Pancreas (tissue), 10 donors: ENCODE measurements at regions not wholly inside any gene's neighbourhood (a gene's known extent, or its start where the extent isn't known, plus 50 kb on each side); places are given as distances from the start of the nearest gene placed in this dataset.
"Not testable (repeated sequence)": the region's sequence is repeated elsewhere in the genome, so short reads cannot be mapped to it uniquely, and the experiment has no call there.

Experiments
- ATAC-seq, 4 donors: fragments of 200-7000 bp; cut with Tn5 transposase; one replicate each; pipeline versions ENCODE4 v1.8.0 to v1.9.1; 2020; ENCODE audit warnings: mild to moderate bottlenecking in 4 of 4, moderate library complexity in 4 of 4
- DNase-seq, 6 donors: peaks; one replicate each; pipeline ENCODE4 v3.0.0-alpha.2; 2020
- FAIRE-seq: peaks from 2 replicates; lab custom pipeline; 2012; peaks lifted over from hg19 to GRCh38; lab: Jason Lieb, UNC
- H3K27ac ChIP-seq, 4 donors: fragments of 200-600 bp; sonication (generic); 1 replicate in 3 of 4; 2 replicates in 1 of 4; pipeline versions ENCODE4 v1.5.0 to v1.8.0; 2020
- H3K27me3 ChIP-seq, 4 donors: fragments of 200-600 bp; one replicate each; pipeline ENCODE4 v1.8.0; 2021
- H3K36me3 ChIP-seq, 3 donors: fragments of 200-600 bp; sonication (generic) in 1 of 3; one replicate each; pipeline versions ENCODE4 v1.5.0 to v1.8.0; 2020 to 2021
- H3K4me1 ChIP-seq, 3 donors: fragments of 200-600 bp; one replicate each; pipeline ENCODE4 v1.8.0; 2021
- H3K4me3 ChIP-seq, 4 donors: fragments of 200-600 bp; sonication (generic) in 2 of 4; one replicate each; pipeline versions ENCODE4 v1.5.0 to v1.8.0; 2020 to 2021
- H3K9me3 ChIP-seq, 4 donors: fragments of 200-600 bp; one replicate each; pipeline ENCODE4 v1.8.0; 2021
- CTCF ChIP-seq, 4 donors: fragments of 200-600 bp; sonication (generic) in 3 of 4; IDR thresholded peaks; one replicate each; pipeline versions ENCODE4 v1.5.0 to v1.8.0; 2021; ENCODE audit warnings: antibody characterized with exemption in 4 of 4
- WGBS, 2 donors: extraction: QIAGEN DNeasy Blood & Tissue Kit; methylation state at CpG; one replicate each; pipeline ENCODE4 v1.1.7; 2013; 5-methylcytosine and 5-hydroxymethylcytosine counted together
- intact Hi-C, 3 donors: fragments of 100-400 bp; cut with DNase I; formaldehyde crosslinking; loops; one replicate each; pipeline versions ENCODE4 v1.11.1 to v1.14.2; 2022
- donor health status: healthy with polysubstance abuse.
- donor health status: DM: no; HTN: no; CAD: no; lungs with moderate emphysema.
- donor health status: DM: no; HTN: no; CAD: no.
- donor health status: control.
- donor health status: control.
- donor health status: Bipolar disorder and iron deficiency.
- donor health status: DM: yes; HTN: yes; CAD: no.
- donor health status: DM: no; HTN: no; CAD: no.
- donor health status: DM: no; HTN: no; CAD: no.
- donor health status: DM: yes; HTN: yes; CAD: no.

GRCh38 chr17:12227547-12227946 lies 206.9 kb downstream of the MAP2K4 start:
- FAIRE-seq = no peak
- H3K27ac ChIP-seq = no peak overlapping the region
- 52 to 53% methylated on average over 7 of the region's 7 CpGs for WGBS, 2 donors
- H3K4me1 ChIP-seq = no peaks in the 10 kb centered on the region
- TF ChIP-seq CTCF (IDR thresholded peaks at IDR 0.05) = no peak
- H3K9me3 ChIP-seq = no peaks in the 10 kb centered on the region
- ATAC-seq = no peak
- H3K4me3 ChIP-seq = no peak overlapping the region
- no peaks in the 10 kb centered on the region for H3K36me3 ChIP-seq
- no peak for DNase-seq
- no peaks in the 10 kb centered on the region for H3K27me3 ChIP-seq
- intact Hi-C loops = no loop called here

GRCh38 chr17:12229335-12229734 lies 208.7 kb downstream of the MAP2K4 start:
- no peak for FAIRE-seq
- no peak for ATAC-seq
- no peak for TF ChIP-seq CTCF (IDR thresholded peaks at IDR 0.05)
- Histone ChIP-seq H3K4me1 (no peaks in the 10 kb centered on the region), H3K27me3 (no peaks in the 10 kb centered on the region), H3K4me3 (no peak overlapping the region), H3K9me3 (no peaks in the 10 kb centered on the region), H3K27ac (no peak overlapping the region), H3K36me3 (no peaks in the 10 kb centered on the region)
- WGBS, 2 donors = 78 to 84% methylated on average over 5 of the region's 5 CpGs
- intact Hi-C loops = no loop called here
- DNase-seq = no peak

GRCh38 chr17:12230481-12231354 lies 210.0 kb downstream of the MAP2K4 start:
- no peaks in the 10 kb centered on the region for H3K36me3 ChIP-seq
- 55 to 60% methylated on average over 4 of the region's 4 CpGs for WGBS, 2 donors
- intact Hi-C loops = no loop called here
- peak; percentile 88 for FAIRE-seq
- no peaks in the 10 kb centered on the region for H3K9me3 ChIP-seq
- H3K27me3 ChIP-seq = no peaks in the 10 kb centered on the region
- no peak for DNase-seq
- TF ChIP-seq CTCF (IDR thresholded peaks at IDR 0.05) = no peak
- H3K4me1 ChIP-seq = no peaks in the 10 kb centered on the region
- no peak overlapping the region for H3K4me3 ChIP-seq
- no peak for ATAC-seq
- no peak overlapping the region for H3K27ac ChIP-seq

GRCh38 chr17:12231355-12231682 lies 210.6 kb downstream of the MAP2K4 start:
- no peak for DNase-seq
- no peaks in the 10 kb centered on the region for H3K4me1 ChIP-seq
- H3K36me3 ChIP-seq = no peaks in the 10 kb centered on the region
- no peak for TF ChIP-seq CTCF (IDR thresholded peaks at IDR 0.05)
- no peak for ATAC-seq
- intact Hi-C loops = no loop called here
- H3K27me3 ChIP-seq = no peaks in the 10 kb centered on the region
- H3K4me3 ChIP-seq = no peak overlapping the region
- H3K27ac ChIP-seq = no peak overlapping the region
- no peak for FAIRE-seq
- 68 to 69% methylated on average over 2 of the region's 2 CpGs for WGBS, 2 donors
- no peaks in the 10 kb centered on the region for H3K9me3 ChIP-seq

- intact Hi-C loops, H3K9me3 ChIP-seq, H3K27ac ChIP-seq, DNase-seq, H3K4me3 ChIP-seq, FAIRE-seq, H3K4me1 ChIP-seq, H3K36me3 ChIP-seq, ATAC-seq, H3K27me3 ChIP-seq: not testable (repeated sequence)
- 83 to 86% methylated on average over 5 of the region's 5 CpGs for WGBS, 2 donors
These were observed 218.3 kb downstream of the MAP2K4 start for GRCh38 chr17:12239021-12239420.
